Forelimb muscle (tissue), 1 donor: ENCODE measurements at regions not wholly inside any gene's neighbourhood (a gene's known extent, or its start where the extent isn't known, plus 50 kb on each side); places are given as distances from the start of the nearest gene placed in this dataset.
A peak's percentile ranks its signal among the peaks of the same experiment; 100 is the strongest.

Experiments used
- DNase-seq: peaks from one replicate; pipeline ENCODE4 v3.0.0-alpha.2; 2013; ENCODE audit warnings: low read depth

- DNase-seq: no peak
Observed at GRCh38 chr21:38556390-38556789, 58.1 kb upstream of the ERG start.

- no peak for DNase-seq
Observed at GRCh38 chr21:38561205-38561604, 62.9 kb upstream of the ERG start.

DNA sequence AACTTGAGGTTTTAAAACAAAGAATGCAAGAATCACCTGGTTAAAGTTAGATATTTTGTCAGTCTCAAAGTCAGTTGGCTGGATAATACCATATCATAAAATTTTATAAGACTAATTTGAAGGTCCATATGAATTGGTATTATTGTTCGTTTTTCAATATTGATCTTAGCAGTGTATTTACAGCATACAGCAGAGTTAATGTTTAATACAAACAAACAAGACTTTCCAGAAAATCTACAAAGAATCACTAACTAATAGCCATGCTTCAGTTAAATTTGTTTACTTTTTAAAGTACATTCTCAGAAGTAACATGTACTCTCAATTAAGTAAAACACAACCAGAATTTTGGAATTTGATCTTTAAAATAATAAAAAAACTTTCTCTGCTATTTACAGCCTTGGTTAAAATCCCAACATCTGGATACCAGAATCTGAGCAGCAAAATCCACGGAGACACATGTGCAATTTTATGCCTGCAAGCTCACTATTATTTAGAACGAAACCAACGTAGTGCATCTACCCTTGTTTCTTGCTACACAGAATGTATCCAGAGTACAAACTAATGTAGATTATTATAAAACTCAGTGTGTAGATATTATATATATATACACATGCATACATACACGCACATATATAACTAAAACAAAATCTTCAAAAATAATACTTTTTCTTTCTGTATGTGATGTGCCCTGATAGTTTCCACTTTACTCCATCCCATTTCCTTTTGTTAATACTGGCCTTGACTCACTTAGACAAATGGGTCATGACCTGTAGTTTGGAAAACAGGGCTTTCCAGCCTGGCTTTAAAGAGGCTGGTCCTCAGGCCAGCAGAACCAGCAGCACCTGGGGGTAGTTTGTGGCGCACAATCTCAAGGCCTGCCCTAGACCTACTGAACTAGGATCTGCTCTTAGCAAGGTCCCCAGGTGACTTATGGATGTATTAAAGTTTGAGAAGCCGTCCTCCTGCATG, 63.6 kb upstream of the ERG start:
- peak; percentile 24 for DNase-seq

GRCh38 chr21:38567335-38567969, 69.2 kb upstream of the ERG start:
- peak; percentile 19 for DNase-seq

GRCh38 chr21:38567970-38568360, 69.7 kb upstream of the ERG start:
- no peak for DNase-seq

GRCh38 chr21:38569733-38570132, 71.5 kb upstream of the ERG start:
- no peak for DNase-seq

GRCh38 chr21:38570596-38570995, 72.3 kb upstream of the ERG start:
- no peak for DNase-seq

DNA sequence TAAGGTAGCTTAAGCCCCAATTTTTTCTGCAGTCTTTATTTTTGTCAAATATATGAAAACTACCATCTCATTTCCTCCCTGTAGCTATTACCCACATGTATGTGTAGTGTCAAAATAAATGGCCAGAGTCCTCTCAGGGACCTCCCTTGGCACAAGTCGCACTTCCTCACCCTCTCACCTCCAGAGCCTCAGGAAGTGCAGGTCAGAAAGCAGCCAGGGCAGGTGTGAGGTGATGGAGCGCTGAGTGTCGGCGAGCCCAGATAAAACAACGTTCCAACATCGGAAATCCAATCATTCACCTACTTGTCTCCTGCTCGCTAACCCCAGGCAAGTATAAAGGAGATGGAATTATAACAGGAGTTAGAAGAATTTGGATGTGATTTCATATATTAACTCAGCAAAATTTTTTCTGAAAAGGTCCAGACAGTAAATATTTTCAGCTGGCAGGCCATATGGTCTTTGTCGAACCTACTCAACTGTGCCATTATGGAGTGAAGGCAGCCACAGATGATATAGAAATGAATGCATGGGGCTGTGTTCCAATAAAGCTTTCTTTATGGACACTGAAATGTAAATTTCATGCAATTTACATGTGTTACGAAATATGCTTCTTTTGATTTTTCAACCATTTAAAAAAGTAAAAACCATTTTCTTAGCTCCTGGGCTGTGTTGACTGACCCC, 76.8 kb upstream of the ERG start:
- DNase-seq: no peak

DNA sequence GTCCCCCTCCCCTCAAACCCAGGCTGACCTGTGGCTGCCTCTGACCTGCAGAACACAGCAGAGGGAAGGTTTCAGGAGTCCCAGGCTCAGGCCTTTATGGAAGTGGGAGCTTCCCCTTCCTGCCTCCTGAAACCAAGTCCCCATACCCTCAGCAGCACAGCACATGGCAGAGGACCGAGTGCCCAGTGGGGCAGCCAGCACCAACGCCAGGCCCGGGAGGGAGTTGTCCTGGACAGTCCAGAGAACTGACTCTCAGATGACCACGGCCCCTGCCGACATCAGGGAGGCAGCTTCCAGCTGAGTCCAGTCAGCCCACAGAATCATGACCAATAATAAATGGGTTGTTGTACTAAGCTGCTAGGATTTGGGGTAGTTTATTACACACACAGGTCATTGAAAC, 79.6 kb upstream of the ERG start:
- no peak for DNase-seq

DNA sequence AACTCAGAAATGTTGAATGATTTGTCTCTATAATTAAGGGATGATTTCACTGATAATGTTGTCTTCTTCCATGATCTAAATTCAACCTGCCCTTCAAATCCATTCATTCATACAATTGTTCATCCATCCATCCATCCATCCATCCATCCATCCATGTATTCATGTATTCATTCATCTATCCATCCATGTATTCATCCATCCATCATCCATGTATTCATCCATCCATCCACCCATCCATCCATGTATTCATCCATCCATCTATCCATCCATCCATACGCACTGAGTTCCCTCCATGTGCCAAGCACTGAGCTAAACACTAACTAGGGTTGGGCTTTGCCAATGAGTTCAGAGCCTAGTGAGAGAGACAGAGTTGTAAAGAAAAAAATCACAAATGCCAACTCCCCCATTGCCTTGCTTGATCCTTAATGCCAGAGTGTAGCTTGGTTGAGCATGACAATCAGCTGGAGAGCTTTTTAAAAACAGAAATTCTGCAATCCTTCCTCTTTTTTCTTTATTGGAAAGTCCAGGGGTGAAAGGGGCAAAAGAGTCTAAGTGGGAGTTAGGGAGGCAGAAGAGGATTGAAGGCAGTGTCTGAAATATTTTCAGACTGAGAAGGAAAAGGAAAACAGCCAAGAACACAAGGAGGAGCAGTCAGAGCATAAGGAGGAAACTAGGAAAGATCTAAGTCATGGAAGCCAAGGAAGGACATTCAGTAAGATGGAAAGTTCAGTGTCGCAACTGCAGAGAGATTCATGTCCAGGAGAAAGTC, 92.4 kb upstream of the ERG start:
- no peak for DNase-seq

DNA sequence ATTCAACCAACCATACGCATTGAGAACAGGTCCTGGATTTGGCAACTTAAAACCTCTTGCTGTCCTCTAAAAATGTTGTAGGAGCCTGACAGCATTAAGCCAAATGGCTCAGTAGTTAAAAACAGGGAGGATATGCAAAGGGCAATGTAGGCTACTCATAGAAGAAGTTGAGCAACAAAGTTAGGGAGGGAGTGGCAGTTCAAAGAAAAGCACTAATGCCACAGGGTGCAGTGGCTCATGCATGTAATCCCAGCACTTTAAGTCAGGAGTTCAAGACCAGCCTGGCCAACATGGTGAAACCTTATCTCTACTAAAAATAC, 92.9 kb upstream of the ERG start:
- DNase-seq: no peak

- DNase-seq: no peak
Observed at GRCh38 chr21:38596264-38597042, 98.2 kb upstream of the ERG start.

- DNase-seq: no peak
Observed at GRCh38 chr21:38597421-38597820, 99.1 kb upstream of the ERG start.

DNA sequence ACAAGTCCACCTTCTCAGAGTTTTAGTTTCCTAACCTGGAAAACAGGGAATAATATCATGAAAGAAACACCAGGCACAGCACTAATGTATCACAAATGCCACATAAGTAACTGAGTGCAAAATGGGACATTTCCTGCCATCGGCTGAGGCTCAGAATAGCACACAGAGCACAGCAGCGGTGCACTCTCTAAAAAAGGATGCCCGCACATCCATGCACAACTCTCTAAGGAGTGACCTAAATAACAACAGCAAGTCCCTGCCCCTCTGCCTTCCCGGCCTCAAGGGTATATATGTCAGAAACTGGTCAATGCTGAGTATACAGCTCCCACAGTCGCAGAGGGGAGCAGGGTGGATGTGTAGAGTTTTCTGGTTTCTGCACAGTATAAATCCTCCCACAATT, 100.1 kb upstream of the ERG start:
- DNase-seq: no peak

DNA sequence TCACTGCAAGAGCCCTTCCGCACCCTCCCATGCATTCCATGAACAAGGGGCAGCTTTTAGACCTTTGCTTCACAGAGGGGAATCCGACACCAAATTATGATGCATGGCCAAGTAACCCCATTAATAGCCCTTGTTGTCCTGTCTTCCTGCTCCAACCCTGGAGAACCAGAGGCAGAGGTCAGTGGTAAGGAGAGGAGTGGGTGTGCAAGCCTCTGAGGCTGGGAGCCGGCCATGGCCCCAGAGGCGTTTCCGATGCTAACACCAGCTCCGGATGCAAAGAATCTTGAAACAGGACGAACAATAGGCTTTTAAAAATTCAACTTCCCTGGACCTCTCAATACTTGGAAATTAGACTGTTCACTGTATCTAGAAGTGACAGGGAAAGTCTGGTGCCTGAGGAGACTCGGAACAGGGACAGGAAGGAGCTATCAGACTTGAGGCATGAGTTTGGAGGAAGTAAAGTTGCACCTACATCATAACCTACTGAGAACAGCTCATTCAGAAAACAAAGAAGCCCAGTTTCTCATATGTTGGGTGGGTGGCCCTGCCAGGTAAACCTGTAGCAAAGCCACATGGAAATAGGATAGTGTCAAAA, 101.2 kb upstream of the ERG start:
- no peak for DNase-seq

DNA sequence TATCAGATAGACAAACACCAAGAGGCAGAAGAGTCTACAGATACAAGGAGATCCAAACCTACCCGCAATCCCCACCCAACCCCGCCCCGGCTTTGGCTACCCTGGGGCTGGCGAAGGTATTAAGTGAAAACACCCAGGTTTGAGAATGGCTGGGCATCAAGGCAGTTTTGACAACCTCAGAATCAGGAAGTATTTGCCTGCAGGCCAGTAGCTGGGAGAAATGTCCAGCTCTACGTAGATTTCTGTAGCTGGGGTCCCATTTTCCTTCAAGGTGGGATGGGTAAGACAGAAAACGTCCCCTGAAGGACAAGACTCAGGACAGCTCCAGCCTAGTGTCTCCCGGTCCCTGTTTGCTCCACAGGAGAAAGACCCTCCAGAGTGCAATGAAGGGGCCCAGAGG, 101.8 kb upstream of the ERG start:
- no peak for DNase-seq

DNA sequence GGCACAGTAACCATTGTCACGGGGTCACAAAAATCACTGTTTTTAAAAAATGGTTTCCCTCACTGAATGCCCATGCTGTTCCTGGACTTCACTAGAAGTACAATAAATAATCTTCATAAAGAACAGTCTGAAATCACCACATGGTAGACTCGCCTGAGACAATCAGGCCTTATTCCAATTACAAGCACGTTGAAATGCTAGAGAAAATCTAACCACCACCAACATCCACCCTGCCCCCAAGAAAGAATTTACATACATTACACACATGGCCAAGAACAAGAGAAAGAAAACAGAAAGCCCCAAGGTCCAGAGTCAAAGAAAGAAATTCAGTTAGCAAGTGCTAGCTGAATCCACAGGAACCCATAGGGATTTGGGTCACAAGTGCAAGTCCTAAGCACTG, 107.0 kb upstream of the ERG start:
- DNase-seq: no peak

GRCh38 chr21:38609580-38609979, 111.3 kb upstream of the ERG start:
- DNase-seq: no peak

DNA sequence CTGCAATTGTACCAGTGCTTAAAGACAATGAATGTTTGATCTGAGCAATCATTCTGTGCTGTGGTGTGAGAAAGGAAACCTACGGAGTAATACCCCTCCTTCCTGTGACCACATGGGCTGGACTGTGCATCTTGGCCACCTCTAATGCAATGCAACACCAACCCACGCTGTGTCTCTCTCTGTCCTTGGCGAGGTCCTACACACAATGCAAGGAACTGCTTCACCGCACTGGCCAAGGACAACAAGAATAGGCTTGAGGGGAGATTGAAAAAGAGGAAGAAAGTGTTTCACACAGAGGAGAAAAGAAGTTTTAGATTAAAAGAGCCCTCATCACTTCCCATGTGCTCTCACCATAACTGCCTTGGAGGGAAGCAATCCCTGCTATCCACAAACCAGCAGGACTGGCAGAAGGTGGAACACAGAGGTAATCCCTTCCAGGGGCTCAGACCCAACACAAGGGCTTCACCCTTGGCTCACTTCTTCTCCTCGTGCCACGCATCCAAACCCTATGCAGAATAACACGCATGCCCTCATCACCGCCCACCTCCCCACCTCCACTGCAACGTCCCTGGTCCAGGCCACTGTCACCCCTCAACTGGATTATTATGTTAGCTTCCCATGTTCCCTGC, 112.5 kb upstream of the ERG start:
- DNase-seq: no peak

- DNase-seq: no peak
Observed at GRCh38 chr21:38611277-38611676, 113.0 kb upstream of the ERG start.
